Ishikawa (cell line): ENCODE measurements at regions not wholly inside any gene's neighbourhood (a gene's known extent, or its start where the extent isn't known, plus 50 kb on each side); places are given as distances from the start of the nearest gene placed in this dataset.

Experiments used
- CEBPB ChIP-seq: IDR thresholded peaks from 2 replicates; pipeline ENCODE4 v1.6.1; 2012
- CREB1 ChIP-seq: IDR thresholded peaks from 2 replicates; pipeline ENCODE4 v1.6.1; 2012; ENCODE audit warnings: low read depth
- EGR1 ChIP-seq: IDR thresholded peaks from 2 replicates; pipeline ENCODE4 v1.6.1; 2012
- EP300 ChIP-seq: IDR thresholded peaks from 2 replicates; pipeline ENCODE4 v1.6.1; 2012; ENCODE audit warnings: borderline replicate concordance
- FOXM1 ChIP-seq: IDR thresholded peaks from 2 replicates; pipeline ENCODE4 v1.6.1; 2012; ENCODE audit warnings: low read depth, borderline replicate concordance
- NFIC ChIP-seq: IDR thresholded peaks from 2 replicates; pipeline ENCODE4 v1.6.1; 2012
- RAD21 ChIP-seq: IDR thresholded peaks from 2 replicates; pipeline ENCODE4 v1.6.1; 2012; ENCODE audit warnings: low read depth
- TAF1 ChIP-seq: IDR thresholded peaks from 2 replicates; pipeline ENCODE4 v1.6.1; 2012; ENCODE audit warnings: low read depth, mild to moderate bottlenecking
- TCF12 ChIP-seq: IDR thresholded peaks from 2 replicates; pipeline ENCODE4 v1.6.1; 2012; ENCODE audit warnings: low read depth
- TEAD4 ChIP-seq: IDR thresholded peaks from 2 replicates; pipeline ENCODE4 v1.6.1; 2012
- YY1 ChIP-seq: IDR thresholded peaks from 2 replicates; pipeline ENCODE4 v1.6.1; 2012; ENCODE audit warnings: low read depth
- ZBTB7A ChIP-seq: IDR thresholded peaks from 2 replicates; pipeline ENCODE4 v1.6.1; 2012; ENCODE audit warnings: low read depth
- TF ChIP-seq, protein P1 (sequence below): IDR thresholded peaks from 2 replicates; pipeline ENCODE4 v1.6.1; 2012
- TF ChIP-seq, protein P2 (sequence below): IDR thresholded peaks from 2 replicates; pipeline ENCODE4 v1.6.1; 2012; ENCODE audit warnings: low read depth, mild to moderate bottlenecking
- TF ChIP-seq, protein P3 (sequence below): IDR thresholded peaks from 2 replicates; pipeline ENCODE4 v1.6.1; 2012

DNA sequence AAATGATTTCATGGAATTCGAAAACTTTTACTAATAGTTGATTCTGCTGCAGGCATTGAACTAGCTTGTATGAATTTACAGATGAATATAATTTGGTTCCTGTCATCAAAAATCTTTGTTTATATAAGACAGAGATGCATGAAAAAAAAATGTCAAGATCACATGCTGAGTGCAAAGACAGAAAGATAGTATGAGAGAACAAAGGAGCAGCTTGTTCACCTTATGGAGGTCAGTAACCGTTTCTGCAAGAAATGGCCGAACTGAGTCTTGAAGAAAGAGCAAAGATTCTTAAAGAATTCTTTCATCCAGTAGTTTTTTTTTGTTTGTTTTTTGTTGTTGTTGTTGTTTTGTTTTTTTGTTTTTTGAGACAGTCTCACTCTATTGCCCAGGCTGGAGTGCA, 450.6 kb downstream of the TUSC7 start:
- TF ChIP-seq EP300 (no peak), NFIC (no peak), ZBTB7A (no peak), CREB1 (no peak), RAD21 (no peak), TAF1 (no peak), CEBPB (no peak), YY1 (no peak), EGR1 (no peak), FOXM1 (no peak), TCF12 (no peak), TEAD4 (no peak)
- TF ChIP-seq, protein P1, sequence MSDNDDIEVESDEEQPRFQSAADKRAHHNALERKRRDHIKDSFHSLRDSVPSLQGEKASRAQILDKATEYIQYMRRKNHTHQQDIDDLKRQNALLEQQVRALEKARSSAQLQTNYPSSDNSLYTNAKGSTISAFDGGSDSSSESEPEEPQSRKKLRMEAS: no peak
- TF ChIP-seq, protein P2, sequence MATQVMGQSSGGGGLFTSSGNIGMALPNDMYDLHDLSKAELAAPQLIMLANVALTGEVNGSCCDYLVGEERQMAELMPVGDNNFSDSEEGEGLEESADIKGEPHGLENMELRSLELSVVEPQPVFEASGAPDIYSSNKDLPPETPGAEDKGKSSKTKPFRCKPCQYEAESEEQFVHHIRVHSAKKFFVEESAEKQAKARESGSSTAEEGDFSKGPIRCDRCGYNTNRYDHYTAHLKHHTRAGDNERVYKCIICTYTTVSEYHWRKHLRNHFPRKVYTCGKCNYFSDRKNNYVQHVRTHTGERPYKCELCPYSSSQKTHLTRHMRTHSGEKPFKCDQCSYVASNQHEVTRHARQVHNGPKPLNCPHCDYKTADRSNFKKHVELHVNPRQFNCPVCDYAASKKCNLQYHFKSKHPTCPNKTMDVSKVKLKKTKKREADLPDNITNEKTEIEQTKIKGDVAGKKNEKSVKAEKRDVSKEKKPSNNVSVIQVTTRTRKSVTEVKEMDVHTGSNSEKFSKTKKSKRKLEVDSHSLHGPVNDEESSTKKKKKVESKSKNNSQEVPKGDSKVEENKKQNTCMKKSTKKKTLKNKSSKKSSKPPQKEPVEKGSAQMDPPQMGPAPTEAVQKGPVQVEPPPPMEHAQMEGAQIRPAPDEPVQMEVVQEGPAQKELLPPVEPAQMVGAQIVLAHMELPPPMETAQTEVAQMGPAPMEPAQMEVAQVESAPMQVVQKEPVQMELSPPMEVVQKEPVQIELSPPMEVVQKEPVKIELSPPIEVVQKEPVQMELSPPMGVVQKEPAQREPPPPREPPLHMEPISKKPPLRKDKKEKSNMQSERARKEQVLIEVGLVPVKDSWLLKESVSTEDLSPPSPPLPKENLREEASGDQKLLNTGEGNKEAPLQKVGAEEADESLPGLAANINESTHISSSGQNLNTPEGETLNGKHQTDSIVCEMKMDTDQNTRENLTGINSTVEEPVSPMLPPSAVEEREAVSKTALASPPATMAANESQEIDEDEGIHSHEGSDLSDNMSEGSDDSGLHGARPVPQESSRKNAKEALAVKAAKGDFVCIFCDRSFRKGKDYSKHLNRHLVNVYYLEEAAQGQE: no peak
- TF ChIP-seq, protein P3, sequence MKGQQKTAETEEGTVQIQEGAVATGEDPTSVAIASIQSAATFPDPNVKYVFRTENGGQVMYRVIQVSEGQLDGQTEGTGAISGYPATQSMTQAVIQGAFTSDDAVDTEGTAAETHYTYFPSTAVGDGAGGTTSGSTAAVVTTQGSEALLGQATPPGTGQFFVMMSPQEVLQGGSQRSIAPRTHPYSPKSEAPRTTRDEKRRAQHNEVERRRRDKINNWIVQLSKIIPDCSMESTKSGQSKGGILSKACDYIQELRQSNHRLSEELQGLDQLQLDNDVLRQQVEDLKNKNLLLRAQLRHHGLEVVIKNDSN: no peak

DNA sequence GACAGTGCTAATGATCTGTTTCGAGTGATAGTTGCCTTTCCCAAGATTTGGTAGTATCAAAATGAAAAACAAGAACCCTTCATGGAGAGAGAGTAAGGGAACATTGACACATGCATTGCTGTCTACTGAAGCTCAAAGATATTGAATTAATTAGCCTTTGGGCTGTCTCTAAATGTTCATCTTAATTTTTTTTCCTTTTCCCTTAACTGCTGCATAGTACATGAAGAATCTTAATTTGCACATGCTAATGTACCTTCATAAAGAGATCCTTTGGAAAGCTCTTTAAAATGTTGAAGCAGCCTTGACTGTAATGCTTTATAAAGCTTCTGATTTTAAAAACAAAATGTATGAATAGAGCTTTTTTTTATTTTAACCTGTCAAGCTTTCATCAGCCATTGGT, 452.2 kb downstream of the TUSC7 start:
- TF ChIP-seq ZBTB7A (no peak), EP300 (no peak), TEAD4 (no peak), TAF1 (no peak), TCF12 (no peak), RAD21 (no peak), NFIC (no peak), CREB1 (no peak), FOXM1 (no peak), EGR1 (no peak), CEBPB (no peak), YY1 (no peak)
- TF ChIP-seq, protein P3: no peak
- TF ChIP-seq, protein P2: no peak
- TF ChIP-seq, protein P1: no peak

DNA sequence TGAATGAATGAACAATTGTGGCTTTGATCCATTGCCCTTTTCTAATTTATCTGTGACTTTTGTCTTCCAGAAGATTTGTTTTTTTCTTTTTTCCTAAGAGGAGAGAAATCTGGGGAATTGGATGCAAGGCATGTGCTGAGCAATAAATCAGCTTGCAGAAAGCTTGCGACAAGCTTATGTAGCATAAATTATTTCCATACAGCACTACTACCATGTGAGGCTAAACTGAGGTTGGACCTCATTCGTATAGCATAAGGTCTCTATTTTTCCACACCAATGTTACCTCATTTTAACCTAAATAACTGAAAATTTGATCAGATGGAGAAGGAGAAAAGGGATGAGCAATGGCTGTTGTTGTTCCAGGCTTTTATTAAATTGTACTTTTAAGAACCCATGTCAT, 455.6 kb downstream of the TUSC7 start:
- TF ChIP-seq NFIC (no peak), EGR1 (no peak), TEAD4 (no peak), CEBPB (no peak), EP300 (no peak), TCF12 (no peak), FOXM1 (no peak)
- TF ChIP-seq, protein P1: no peak
- TF ChIP-seq, protein P3: no peak
- TF ChIP-seq, protein P2: no peak

DNA sequence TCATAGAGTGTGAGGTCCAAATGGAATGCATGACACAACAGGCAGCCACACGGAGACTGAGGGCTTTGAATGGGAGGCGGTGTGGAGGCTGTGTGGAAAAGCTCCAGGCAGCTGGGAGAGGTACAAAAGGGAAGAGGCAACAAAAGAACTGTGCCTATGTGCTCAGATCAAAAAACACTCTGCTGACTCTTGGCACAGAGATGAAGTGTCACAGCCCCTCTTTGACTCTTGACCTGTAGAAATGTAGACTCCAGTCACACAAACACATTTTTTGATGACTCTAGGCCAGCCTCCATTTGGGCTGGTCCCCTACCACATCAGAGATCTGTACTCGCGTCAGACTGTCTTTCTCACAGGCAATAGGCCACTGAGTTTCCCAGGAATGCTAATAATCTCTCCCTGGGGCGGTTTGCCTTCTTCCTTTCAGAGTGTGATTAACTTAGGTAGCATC, 456.0 kb downstream of the TUSC7 start:
- TF ChIP-seq EGR1 (no peak), TAF1 (no peak), CEBPB (no peak), RAD21 (no peak), YY1 (no peak), FOXM1 (no peak), EP300 (no peak), TEAD4 (no peak)
- TF ChIP-seq, protein P3: no peak
- TF ChIP-seq, protein P2: no peak
- TF ChIP-seq, protein P1: no peak
